ENCODE measurements at regions not wholly inside any gene's neighbourhood (a gene's known extent, or its start where the extent isn't known, plus 50 kb on each side); places are given as distances from the start of the nearest gene placed in this dataset.
A peak's percentile ranks its signal among the peaks of the same experiment; 100 is the strongest.

DNA sequence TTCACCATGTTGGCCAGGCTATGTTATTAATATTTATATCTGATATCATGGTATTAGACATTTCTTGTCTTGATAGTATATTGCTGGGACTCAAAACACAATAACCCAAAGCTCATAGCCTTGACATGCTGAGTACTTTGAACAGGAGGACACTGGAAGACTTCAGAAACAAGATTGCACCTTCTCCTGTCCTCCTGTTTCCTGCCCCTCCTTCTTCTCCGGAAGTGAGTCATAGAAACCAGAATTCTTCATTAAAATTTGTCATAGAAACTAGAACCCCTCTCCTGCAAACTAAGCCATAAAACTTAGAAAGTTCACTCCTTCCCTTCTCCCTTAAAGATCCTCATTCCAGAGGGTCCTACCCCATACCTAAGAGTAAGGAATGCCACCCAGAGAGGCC, 400.2 kb downstream of the SLITRK5 start:
- Mint-ChIP-seq H3K4me1 (no peaks in the 10 kb centered on the region), H3K27me3 (no peaks in the 10 kb centered on the region), H3K9me3 (peaks cover 0 to 10% (median 0%) of the 10 kb centered on the region in 9 donors), H3K4me3 (no peak overlapping the region), H3K27ac (no peak overlapping the region), H3K36me3 (no peaks in the 10 kb centered on the region)
- no peak for ATAC-seq
- POLR2A ChIA-PET: no interaction called here
- DNase-seq: no peak

DNA sequence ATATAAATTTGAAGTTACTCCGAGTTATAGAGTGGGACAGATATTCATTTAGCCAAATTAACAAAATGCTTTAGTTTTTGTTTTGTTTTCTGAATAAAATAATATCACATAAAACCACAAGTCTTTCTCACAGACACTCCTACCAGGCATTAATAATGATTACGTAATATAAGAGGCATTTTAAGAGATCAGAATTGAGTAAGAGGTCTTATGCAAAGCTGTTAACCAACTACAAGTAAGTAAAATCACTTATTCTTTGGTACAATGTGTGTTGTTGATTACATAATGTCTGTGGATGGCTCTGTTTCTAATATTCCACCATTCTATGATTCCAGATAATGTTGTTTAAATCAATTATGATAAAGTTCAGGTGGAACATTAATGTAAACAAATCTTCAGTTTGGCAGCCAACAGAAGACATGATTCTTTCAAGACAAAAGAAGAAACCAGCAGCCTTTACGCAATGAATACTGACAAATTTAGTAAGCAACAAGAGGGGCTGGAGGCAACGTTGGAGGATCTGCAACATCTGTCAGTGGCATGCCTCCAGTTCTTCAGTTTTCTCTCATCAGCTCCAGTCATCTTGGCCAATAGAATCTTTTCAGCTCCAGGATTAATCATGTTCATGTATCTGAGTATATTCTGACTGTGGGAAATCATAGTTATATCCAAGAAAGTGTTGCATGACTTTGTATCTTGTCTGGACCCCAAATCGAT, 403.8 kb downstream of the SLITRK5 start:
- DNase-seq: no peak
- no peaks in the 10 kb centered on the region for H3K4me1 Mint-ChIP-seq
- H3K27ac Mint-ChIP-seq: no peak overlapping the region
- POLR2A ChIA-PET: no interaction called here
- no peak overlapping the region for H3K4me3 Mint-ChIP-seq
- H3K36me3 Mint-ChIP-seq: no peaks in the 10 kb centered on the region
- no peak for ATAC-seq
- H3K27me3 Mint-ChIP-seq: no peaks in the 10 kb centered on the region
- peaks cover 0 to 7% (median 0%) of the 10 kb centered on the region in 9 donors for H3K9me3 Mint-ChIP-seq

DNA sequence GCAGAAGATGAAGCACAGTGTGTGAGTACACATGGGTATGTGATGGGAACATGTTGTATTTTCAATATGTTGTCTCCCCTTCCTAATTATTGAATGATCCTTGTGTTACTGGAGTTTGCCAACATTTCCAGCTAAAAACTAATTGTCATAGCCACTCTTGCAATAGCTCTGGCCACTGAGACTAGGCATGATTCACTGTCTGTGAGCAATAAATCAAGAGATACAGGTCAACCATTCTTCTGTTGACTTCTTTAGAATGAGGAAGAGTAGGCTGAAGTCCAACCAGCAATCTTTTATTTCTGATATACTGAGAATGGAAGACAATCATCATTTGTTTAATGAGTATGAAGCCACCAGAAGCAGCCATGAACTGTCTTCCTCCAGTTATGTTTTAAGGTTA, 413.9 kb downstream of the SLITRK5 start:
- H3K27ac Mint-ChIP-seq: no peak overlapping the region
- ATAC-seq (no peak), DNase-seq (no peak)
- no peaks in the 10 kb centered on the region for H3K27me3 Mint-ChIP-seq
- H3K4me1 Mint-ChIP-seq: peaks cover 0 to 1% (median 0%) of the 10 kb centered on the region in 4 donors
- peaks cover 0 to 16% (median 2%) of the 10 kb centered on the region in 9 donors for H3K9me3 Mint-ChIP-seq
- H3K36me3 Mint-ChIP-seq: no peaks in the 10 kb centered on the region
- POLR2A ChIA-PET: no interaction called here
- no peak overlapping the region for H3K4me3 Mint-ChIP-seq

DNA sequence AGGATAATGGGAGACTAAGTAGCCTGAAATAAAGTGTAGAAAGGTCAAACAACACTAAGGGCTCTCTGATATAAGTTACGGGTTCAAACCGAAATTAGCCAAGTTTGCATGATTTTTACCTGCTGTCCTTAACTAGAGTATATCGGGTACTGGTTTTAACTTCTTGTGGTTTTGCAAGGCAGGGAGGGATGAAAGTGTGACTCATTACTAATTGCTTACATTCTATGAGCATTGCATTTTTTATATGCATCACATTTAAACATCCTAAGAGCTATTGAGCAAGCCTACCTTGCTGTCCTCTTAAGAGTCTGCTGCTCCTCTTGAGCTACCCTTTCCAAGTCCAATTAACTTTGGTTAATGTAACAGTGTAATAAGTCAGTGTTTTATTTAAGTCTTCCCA, 415.4 kb downstream of the SLITRK5 start:
- DNase-seq (no peak), ATAC-seq (no peak)
- Mint-ChIP-seq H3K36me3 (no peaks in the 10 kb centered on the region), H3K9me3 (peaks cover 0 to 18% (median 2%) of the 10 kb centered on the region in 9 donors), H3K4me3 (no peak overlapping the region), H3K4me1 (peaks cover 0 to 3% (median 0%) of the 10 kb centered on the region in 4 donors), H3K27ac (no peak overlapping the region), H3K27me3 (no peaks in the 10 kb centered on the region)
- POLR2A ChIA-PET: no interaction called here

DNA sequence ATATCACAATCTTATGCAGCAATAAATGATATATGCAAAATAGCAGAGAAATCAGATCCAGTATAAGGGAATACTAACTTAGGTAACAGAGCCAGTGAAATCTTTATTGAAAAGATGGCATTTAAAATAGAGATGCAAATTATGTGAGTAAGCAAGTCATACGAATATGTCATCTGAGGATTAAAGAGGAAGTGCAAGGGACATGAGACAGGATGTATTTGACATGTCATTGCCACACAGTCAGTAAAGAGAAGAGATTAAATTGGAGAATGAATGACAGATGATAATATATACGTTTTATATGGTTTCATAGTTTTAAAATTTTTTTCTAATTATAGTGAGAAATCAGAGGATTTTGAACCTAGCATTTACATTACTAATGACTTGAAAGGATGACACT, 426.4 kb downstream of the SLITRK5 start:
- Mint-ChIP-seq H3K9me3 (peaks cover 0 to 20% (median 5%) of the 10 kb centered on the region in 9 donors), H3K4me3 (no peak overlapping the region), H3K4me1 (peaks cover 0 to 4% (median 0%) of the 10 kb centered on the region in 4 donors), H3K36me3 (peaks cover 0 to 5% (median 0%) of the 10 kb centered on the region in 3 donors), H3K27me3 (no peaks in the 10 kb centered on the region), H3K27ac (no peak overlapping the region)
- POLR2A ChIA-PET: no interaction called here
- ATAC-seq (no peak), DNase-seq (no peak)

DNA sequence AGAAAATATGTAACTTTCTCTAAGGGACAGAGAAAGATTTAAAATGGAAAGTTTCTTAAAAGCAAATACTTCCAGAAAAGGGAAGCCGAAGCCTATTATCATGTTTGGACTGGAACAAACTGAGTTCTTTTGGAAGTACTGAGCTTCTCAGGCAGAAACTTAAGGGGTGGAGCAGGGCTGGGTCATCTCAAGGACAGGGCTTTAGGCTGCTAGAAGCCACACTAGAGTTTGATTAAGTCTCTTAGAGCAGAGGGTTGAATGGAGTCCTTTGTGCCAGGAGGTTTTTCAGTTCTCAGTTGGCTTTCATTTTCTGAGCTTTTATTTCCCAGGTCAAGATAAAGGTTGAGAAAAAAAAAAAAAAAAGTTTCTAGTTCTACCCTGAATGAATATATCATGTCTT, 432.7 kb downstream of the SLITRK5 start:
- peaks cover 0 to 21% (median 5%) of the 10 kb centered on the region in 9 donors for H3K9me3 Mint-ChIP-seq
- peaks cover 0 to 5% (median 0%) of the 10 kb centered on the region in 3 donors for H3K36me3 Mint-ChIP-seq
- H3K27ac Mint-ChIP-seq: no peak overlapping the region
- no peak overlapping the region for H3K4me3 Mint-ChIP-seq
- no peak for DNase-seq
- POLR2A ChIA-PET: no interaction called here
- no peaks in the 10 kb centered on the region for H3K4me1 Mint-ChIP-seq
- no peaks in the 10 kb centered on the region for H3K27me3 Mint-ChIP-seq
- no peak for ATAC-seq

DNA sequence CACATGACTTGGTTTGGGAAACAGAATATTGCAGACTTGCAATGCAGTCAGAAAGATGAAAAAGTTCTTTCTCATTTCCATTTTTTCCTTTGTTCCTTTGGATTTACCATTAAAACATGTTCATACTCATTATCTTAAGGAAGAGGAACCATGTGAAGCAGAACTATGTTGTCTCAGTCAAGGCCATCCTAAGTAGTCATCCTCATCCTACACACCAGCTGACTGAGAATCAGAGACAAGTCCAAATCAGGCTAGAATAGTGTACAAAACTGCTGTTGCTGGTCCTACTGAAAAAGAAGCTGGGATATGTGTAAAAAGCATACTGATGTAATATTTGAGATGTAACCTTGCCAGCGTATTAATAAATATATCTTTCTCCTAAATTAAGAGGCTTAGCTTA, 433.4 kb downstream of the SLITRK5 start:
- POLR2A ChIA-PET: no interaction called here
- H3K36me3 Mint-ChIP-seq: peaks cover 0 to 5% (median 0%) of the 10 kb centered on the region in 3 donors
- H3K4me3 Mint-ChIP-seq: no peak overlapping the region
- ATAC-seq: no peak
- H3K27me3 Mint-ChIP-seq: no peaks in the 10 kb centered on the region
- H3K4me1 Mint-ChIP-seq: no peaks in the 10 kb centered on the region
- DNase-seq: no peak
- H3K27ac Mint-ChIP-seq: no peak overlapping the region
- peaks cover 0 to 22% (median 5%) of the 10 kb centered on the region in 9 donors for H3K9me3 Mint-ChIP-seq

DNA sequence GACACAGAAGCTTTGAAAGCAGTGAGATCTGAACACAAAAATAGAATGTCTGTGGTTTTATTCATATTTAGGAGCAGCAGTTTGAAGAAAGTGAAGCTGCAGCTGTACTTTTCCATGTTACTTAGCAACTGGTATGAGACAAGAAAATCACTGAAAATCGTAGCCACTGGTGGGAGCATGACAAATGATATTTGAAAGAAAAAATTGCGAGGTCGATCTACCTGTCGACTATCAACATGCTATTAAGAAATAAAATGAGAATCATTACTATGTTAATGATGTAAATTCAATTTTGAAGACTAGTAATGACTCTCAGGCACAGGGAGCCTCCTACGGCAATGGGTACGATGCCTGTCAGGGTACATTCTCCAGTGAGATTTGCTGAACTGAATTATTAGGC, 436.4 kb downstream of the SLITRK5 start:
- DNase-seq (no peak), ATAC-seq (no peak)
- Mint-ChIP-seq H3K36me3 (no peaks in the 10 kb centered on the region), H3K9me3 (peaks cover 0 to 13% (median 2%) of the 10 kb centered on the region in 9 donors), H3K4me3 (no peak overlapping the region), H3K4me1 (peaks cover 0 to 3% (median 0%) of the 10 kb centered on the region in 4 donors), H3K27ac (no peak overlapping the region), H3K27me3 (no peaks in the 10 kb centered on the region)
- POLR2A ChIA-PET: no interaction called here

DNA sequence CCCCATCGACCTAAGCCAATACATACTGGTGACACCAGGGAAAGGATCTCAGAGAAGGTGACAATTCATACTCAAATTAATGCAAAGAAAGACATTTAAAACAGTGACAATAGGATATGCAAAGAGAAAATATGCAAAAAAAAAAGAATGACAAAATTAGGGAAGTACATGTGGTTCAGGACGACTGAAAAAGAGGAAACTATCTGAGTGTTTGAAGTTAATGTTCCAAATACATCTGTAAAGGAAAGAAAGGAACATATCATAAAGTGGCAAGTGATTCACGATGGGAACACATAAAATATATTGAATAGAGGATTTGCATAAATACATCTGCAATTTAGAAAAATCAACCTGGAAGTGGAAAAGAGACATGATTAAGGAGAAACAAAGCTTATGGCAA, 441.4 kb downstream of the SLITRK5 start:
- POLR2A ChIA-PET: no interaction called here
- no peaks in the 10 kb centered on the region for H3K27me3 Mint-ChIP-seq
- peaks cover 0 to 8% (median 0%) of the 10 kb centered on the region in 9 donors for H3K9me3 Mint-ChIP-seq
- no peaks in the 10 kb centered on the region for H3K36me3 Mint-ChIP-seq
- no peak for DNase-seq
- H3K27ac Mint-ChIP-seq: no peak overlapping the region
- ATAC-seq: no peak
- H3K4me1 Mint-ChIP-seq: peaks cover 0 to 5% (median 0%) of the 10 kb centered on the region in 4 donors
- no peak overlapping the region for H3K4me3 Mint-ChIP-seq

DNA sequence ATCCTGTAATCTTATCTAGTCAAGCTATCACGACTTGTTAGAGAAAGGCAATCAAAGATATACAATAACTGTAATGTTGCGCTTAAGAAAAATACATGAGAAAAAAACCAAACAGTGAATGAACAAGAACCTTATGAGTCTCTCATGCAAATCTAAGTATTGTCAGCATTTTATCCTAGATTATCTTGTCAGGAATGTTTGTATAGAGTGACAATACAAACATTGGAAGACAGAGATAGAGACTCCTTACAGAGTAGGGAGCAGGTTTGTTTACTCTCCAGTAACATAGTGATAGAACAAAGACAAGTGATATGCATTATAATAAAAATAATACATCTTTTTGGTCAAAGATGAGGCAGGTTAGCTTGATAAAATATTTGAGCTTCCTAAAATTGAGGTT, 444.8 kb downstream of the SLITRK5 start:
- peaks cover 0 to 5% (median 0%) of the 10 kb centered on the region in 4 donors for H3K4me1 Mint-ChIP-seq
- no peak overlapping the region for H3K4me3 Mint-ChIP-seq
- POLR2A ChIA-PET: no interaction called here
- no peak for ATAC-seq
- no peak for DNase-seq
- H3K9me3 Mint-ChIP-seq: no peaks in the 10 kb centered on the region
- H3K27ac Mint-ChIP-seq: no peak overlapping the region
- H3K36me3 Mint-ChIP-seq: no peaks in the 10 kb centered on the region
- H3K27me3 Mint-ChIP-seq: no peaks in the 10 kb centered on the region

DNA sequence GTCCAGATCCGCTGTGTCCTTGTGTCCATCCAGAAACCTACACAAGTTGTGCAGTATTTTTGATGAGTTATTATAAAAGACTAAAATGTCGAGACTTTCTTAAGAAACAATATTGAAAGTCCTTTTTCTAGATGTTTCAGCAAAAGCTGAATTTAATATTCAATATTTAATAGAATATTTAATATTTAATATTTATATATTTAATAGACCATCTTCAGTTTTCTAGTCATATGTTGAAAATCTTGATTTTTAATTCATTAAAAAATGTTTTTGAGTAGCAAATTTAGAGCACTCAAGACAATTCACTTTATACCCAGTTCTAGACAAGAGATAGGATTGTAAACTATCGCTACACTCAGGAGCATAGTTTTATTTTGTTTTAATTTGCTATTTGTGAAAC, 447.8 kb downstream of the SLITRK5 start:
- POLR2A ChIA-PET: no interaction called here
- no peak overlapping the region for H3K27ac Mint-ChIP-seq
- H3K27me3 Mint-ChIP-seq: no peaks in the 10 kb centered on the region
- H3K4me3 Mint-ChIP-seq: no peak overlapping the region
- ATAC-seq (no peak), DNase-seq (no peak)
- H3K4me1 Mint-ChIP-seq: no peaks in the 10 kb centered on the region
- no peaks in the 10 kb centered on the region for H3K36me3 Mint-ChIP-seq
- H3K9me3 Mint-ChIP-seq: peaks cover 0 to 6% (median 3%) of the 10 kb centered on the region in 9 donors

DNA sequence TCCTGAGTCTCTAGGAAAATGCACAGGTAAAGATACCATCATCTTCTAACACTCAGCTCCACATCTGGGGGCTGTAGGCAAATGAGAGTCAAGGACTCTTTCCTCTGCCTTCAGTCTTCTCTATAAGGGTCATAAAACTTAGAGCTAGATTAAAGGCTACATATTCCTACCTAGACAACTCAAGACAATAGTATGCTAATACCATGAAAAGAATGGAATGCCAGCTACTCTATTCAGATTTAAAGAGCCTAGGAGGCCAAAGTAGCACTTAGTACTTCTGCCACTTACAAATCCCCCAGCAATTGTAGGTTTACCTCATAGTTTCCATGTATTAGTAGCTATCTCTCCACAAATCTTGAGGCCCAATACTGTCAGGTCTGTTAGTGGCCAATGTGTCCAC, 453.0 kb downstream of the SLITRK5 start:
- Mint-ChIP-seq H3K9me3 (peaks cover 0 to 17% (median 9%) of the 10 kb centered on the region in 9 donors), H3K27me3 (no peaks in the 10 kb centered on the region), H3K27ac (no peak overlapping the region), H3K4me3 (no peak overlapping the region), H3K4me1 (no peaks in the 10 kb centered on the region), H3K36me3 (no peaks in the 10 kb centered on the region)
- POLR2A ChIA-PET: no interaction called here
- ATAC-seq: no peak
- no peak for DNase-seq

DNA sequence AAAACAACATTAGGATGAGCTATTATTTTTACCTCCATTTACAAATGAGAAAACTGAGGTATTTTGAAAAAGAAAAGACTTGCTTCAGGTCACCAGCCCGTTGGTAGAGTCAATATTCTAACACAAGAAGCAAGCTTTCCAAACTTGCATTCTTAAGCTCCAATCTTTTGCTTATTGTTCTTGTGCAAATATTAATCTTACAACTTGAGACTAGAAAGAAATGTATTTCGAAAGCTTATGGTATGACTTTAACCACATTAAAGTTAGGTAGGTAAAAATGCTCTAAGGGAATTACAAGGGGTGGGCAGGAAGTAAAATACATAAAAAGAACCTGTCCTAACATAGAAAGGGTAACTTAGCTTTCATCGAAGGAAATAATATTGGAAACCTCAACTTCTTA, 453.9 kb downstream of the SLITRK5 start:
- Mint-ChIP-seq H3K4me3 (peak overlapping the region in 2 of 10 donors; percentile 44 to 51), H3K4me1 (no peaks in the 10 kb centered on the region), H3K9me3 (peaks cover 0 to 17% (median 9%) of the 10 kb centered on the region in 9 donors), H3K36me3 (no peaks in the 10 kb centered on the region), H3K27ac (peak overlapping the region in 1 of 10 donors; percentile 62), H3K27me3 (no peaks in the 10 kb centered on the region)
- POLR2A ChIA-PET: no interaction called here
- ATAC-seq (no peak), DNase-seq (peak in 1 of 10 donors; percentile 15)

Measured in naive thymus-derived CD8-positive, alpha-beta T cell (primary cell).